PFSK-1 (cell line): ENCODE measurements at regions not wholly inside any gene's neighbourhood (a gene's known extent, or its start where the extent isn't known, plus 50 kb on each side); places are given as distances from the start of the nearest gene placed in this dataset.

Source experiments
- POLR2AphosphoS5 ChIP-seq: IDR thresholded peaks from 2 replicates; pipeline ENCODE4 v1.6.1; 2012; ENCODE audit warnings: low read depth, mild to moderate bottlenecking, control low read depth, low read length, moderate library complexity
- REST ChIP-seq, 2 experiments: IDR thresholded peaks; 2 replicates each; pipeline versions ENCODE4 v1.6.1 to v1.8.0; 2011 to 2012; ENCODE audit warnings: low read depth in 2 of 2, low read length in 2 of 2, control low read depth in 1 of 2, inconsistent platforms in 1 of 2, mild to moderate bottlenecking in 1 of 2, moderate library complexity in 1 of 2; ENCODE audit not compliant: insufficient read depth in 1 of 2
- SIN3A ChIP-seq: IDR thresholded peaks from 2 replicates; pipeline ENCODE4 v1.6.1; 2012; ENCODE audit warnings: mild to moderate bottlenecking, low read length, moderate library complexity, borderline replicate concordance; ENCODE audit not compliant: insufficient read depth

DNA sequence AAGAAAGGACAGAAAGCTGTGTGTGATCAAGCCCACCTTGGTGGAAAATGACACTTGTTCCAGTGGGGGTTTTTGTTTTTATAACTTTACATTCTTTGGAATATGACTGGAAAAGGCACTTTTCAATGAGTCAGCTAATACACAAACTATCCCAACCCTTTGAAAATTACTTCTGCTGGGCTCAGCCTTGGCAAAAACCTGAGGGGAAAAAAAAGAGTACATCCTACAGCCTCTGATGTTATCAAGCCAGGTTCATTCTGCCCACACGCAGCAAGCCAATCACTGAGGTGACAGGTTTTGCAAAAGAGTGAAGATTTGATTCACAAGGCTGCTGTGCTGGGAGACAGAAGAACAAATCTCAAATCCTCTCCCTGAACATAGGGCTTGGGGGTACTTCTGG is 484.5 kb upstream of the ERCC4 start:
- no peak for TF ChIP-seq REST (IDR thresholded peaks at IDR 0.05; ENCODE audit: insufficient read depth in 1 of 2, low read depth in 2 of 2, low read length in 2 of 2)
- no peak for TF ChIP-seq POLR2AphosphoS5
- TF ChIP-seq SIN3A, result no peak
